ENCODE measurements at regions not wholly inside any gene's neighbourhood (a gene's known extent, or its start where the extent isn't known, plus 50 kb on each side); places are given as distances from the start of the nearest gene placed in this dataset.
A peak's percentile ranks its signal among the peaks of the same experiment; 100 is the strongest.
"Not testable (repeated sequence)": the region's sequence is repeated elsewhere in the genome, so short reads cannot be mapped to it uniquely, and the experiment has no call there.

GRCh38 chr6:5833120-5833519, 173.6 kb downstream of the NRN1 start:
- Mint-ChIP-seq H3K27me3 (ENCODE audit: unreplicated experiment) (peaks cover 9% of the 10 kb centered on the region), H3K4me3 (ENCODE audit: unreplicated experiment) (no peak overlapping the region), H3K36me3 (ENCODE audit: low read depth, unreplicated experiment) (peaks cover 3% of the 10 kb centered on the region), H3K27ac (ENCODE audit: unreplicated experiment) (no peak overlapping the region), H3K9me3 (ENCODE audit: unreplicated experiment) (no peaks in the 10 kb centered on the region), H3K4me1 (ENCODE audit: unreplicated experiment) (peaks cover 18% of the 10 kb centered on the region)
- TF ChIP-seq CTCF (IDR thresholded peaks at IDR 0.05; ENCODE audit: unreplicated experiment), result no peak
- no peak for DNase-seq (ENCODE audit: low spot score)

- peaks cover 9% of the 10 kb centered on the region for H3K27me3 Mint-ChIP-seq (ENCODE audit: unreplicated experiment)
- TF ChIP-seq CTCF (IDR thresholded peaks at IDR 0.05; ENCODE audit: unreplicated experiment), result no peak
- H3K4me1 Mint-ChIP-seq (ENCODE audit: unreplicated experiment), result peaks cover 18% of the 10 kb centered on the region
- H3K4me3 Mint-ChIP-seq (ENCODE audit: unreplicated experiment), result no peak overlapping the region
- DNase-seq (ENCODE audit: low spot score), result no peak
- no peak overlapping the region for H3K27ac Mint-ChIP-seq (ENCODE audit: unreplicated experiment)
- H3K9me3 Mint-ChIP-seq (ENCODE audit: unreplicated experiment), result no peaks in the 10 kb centered on the region
- H3K36me3 Mint-ChIP-seq (ENCODE audit: low read depth, unreplicated experiment), result peaks cover 3% of the 10 kb centered on the region
Measured at GRCh38 chr6:5832668-5833067, 174.1 kb downstream of the NRN1 start.

- H3K9me3 Mint-ChIP-seq (ENCODE audit: unreplicated experiment); H3K27me3 Mint-ChIP-seq (ENCODE audit: unreplicated experiment); H3K27ac Mint-ChIP-seq (ENCODE audit: unreplicated experiment); H3K4me3 Mint-ChIP-seq (ENCODE audit: unreplicated experiment); H3K36me3 Mint-ChIP-seq (ENCODE audit: low read depth, unreplicated experiment): not testable (repeated sequence)
- H3K4me1 Mint-ChIP-seq (ENCODE audit: unreplicated experiment), result peaks cover 22% of the 10 kb centered on the region
- peak; percentile 18 for DNase-seq (ENCODE audit: low spot score)
Measured at GRCh38 chr6:5831219-5831862, 175.4 kb downstream of the NRN1 start.

GRCh38 chr6:5828296-5828695, 178.4 kb downstream of the NRN1 start:
- peaks cover 22% of the 10 kb centered on the region for H3K4me1 Mint-ChIP-seq (ENCODE audit: unreplicated experiment)
- H3K4me3 Mint-ChIP-seq (ENCODE audit: unreplicated experiment), result no peak overlapping the region
- no peaks in the 10 kb centered on the region for H3K36me3 Mint-ChIP-seq (ENCODE audit: low read depth, unreplicated experiment)
- no peak for TF ChIP-seq CTCF (IDR thresholded peaks at IDR 0.05; ENCODE audit: unreplicated experiment)
- peaks cover 8% of the 10 kb centered on the region for H3K27me3 Mint-ChIP-seq (ENCODE audit: unreplicated experiment)
- H3K27ac Mint-ChIP-seq (ENCODE audit: unreplicated experiment), result no peak overlapping the region
- H3K9me3 Mint-ChIP-seq (ENCODE audit: unreplicated experiment), result no peaks in the 10 kb centered on the region
- DNase-seq (ENCODE audit: low spot score), result no peak

- Mint-ChIP-seq H3K4me1 (ENCODE audit: unreplicated experiment) (peaks cover 15% of the 10 kb centered on the region), H3K27me3 (ENCODE audit: unreplicated experiment) (peaks cover 5% of the 10 kb centered on the region), H3K4me3 (ENCODE audit: unreplicated experiment) (no peak overlapping the region), H3K36me3 (ENCODE audit: low read depth, unreplicated experiment) (peaks cover 9% of the 10 kb centered on the region), H3K9me3 (ENCODE audit: unreplicated experiment) (no peaks in the 10 kb centered on the region), H3K27ac (ENCODE audit: unreplicated experiment) (no peak overlapping the region)
- no peak for TF ChIP-seq CTCF (IDR thresholded peaks at IDR 0.05; ENCODE audit: unreplicated experiment)
- DNase-seq (ENCODE audit: low spot score), result no peak
Measured at GRCh38 chr6:5827056-5827904, 179.4 kb downstream of the NRN1 start.

- H3K4me1 Mint-ChIP-seq (ENCODE audit: unreplicated experiment); H3K27ac Mint-ChIP-seq (ENCODE audit: unreplicated experiment); H3K9me3 Mint-ChIP-seq (ENCODE audit: unreplicated experiment); DNase-seq (ENCODE audit: low spot score); H3K27me3 Mint-ChIP-seq (ENCODE audit: unreplicated experiment); H3K4me3 Mint-ChIP-seq (ENCODE audit: unreplicated experiment): not testable (repeated sequence)
- peaks cover 14% of the 10 kb centered on the region for H3K36me3 Mint-ChIP-seq (ENCODE audit: low read depth, unreplicated experiment)
Measured at GRCh38 chr6:5824382-5824983, 182.2 kb downstream of the NRN1 start.
